Gastroesophageal sphincter (tissue), 4 donors: ENCODE measurements at regions not wholly inside any gene's neighbourhood (a gene's known extent, or its start where the extent isn't known, plus 50 kb on each side); places are given as distances from the start of the nearest gene placed in this dataset.

Source experiments
- ATAC-seq: fragments of 150-250 bp; one replicate; pipeline ENCODE4 v1.9.1; 2016; ENCODE audit warnings: mild to moderate bottlenecking, moderate library complexity
- H3K27ac ChIP-seq, 4 donors: fragments of 200-600 bp; sonication (generic) in 3 of 4; 1 replicate in 3 of 4; 2 replicates in 1 of 4; pipeline ENCODE4 v1.5.1; 2016 to 2019
- H3K27me3 ChIP-seq: fragments of 200-600 bp; sonication (generic); one replicate; pipeline ENCODE4 v1.5.1; 2019
- H3K36me3 ChIP-seq, 2 donors: fragments of 200-600 bp; sonication (generic); one replicate each; pipeline ENCODE4 v1.5.1; 2019; ENCODE audit warnings: control low read depth in 1 of 2
- H3K4me1 ChIP-seq, 3 donors: fragments of 200-600 bp; sonication (generic); 1 replicate in 2 of 3; 2 replicates in 1 of 3; pipeline ENCODE4 v1.5.1; 2016 to 2019; ENCODE audit warnings: control low read depth in 2 of 3
- H3K4me3 ChIP-seq, 2 donors: fragments of 200-600 bp; sonication (generic); one replicate each; pipeline ENCODE4 v1.5.1; 2019; ENCODE audit warnings: mild to moderate bottlenecking in 1 of 2, moderate library complexity in 1 of 2
- H3K9me3 ChIP-seq, 3 donors: fragments of 200-600 bp; sonication (generic); one replicate each; pipeline ENCODE4 v1.5.1; 2017 to 2019; ENCODE audit warnings: control low read depth in 2 of 3
- CTCF ChIP-seq, 4 experiments: fragments of 200-600 bp in 2 of 4; fragments of 450-650 bp in 2 of 4; sonication (generic) in 1 of 4; IDR thresholded peaks; one replicate each; pipeline ENCODE4 v1.5.1; 2017 to 2019; ENCODE audit warnings: antibody characterized with exemption in 4 of 4, mild to moderate bottlenecking in 2 of 4, moderate library complexity in 2 of 4
- EP300 ChIP-seq: sonication (generic); formaldehyde crosslinking; IDR thresholded peaks from one replicate; pipeline ENCODE4 v1.6.1; 2017; ENCODE audit warnings: antibody characterized with exemption, mild to moderate bottlenecking
- POLR2A ChIP-seq, 2 donors: fragments of 450-650 bp; IDR thresholded peaks; one replicate each; pipeline ENCODE4 v1.6.1; 2017; ENCODE audit warnings: antibody characterized with exemption in 2 of 2, mild to moderate bottlenecking in 2 of 2, moderate library complexity in 1 of 2
- POLR2AphosphoS5 ChIP-seq: sonication (generic); formaldehyde crosslinking; IDR thresholded peaks from one replicate; pipeline ENCODE4 v1.6.1; 2017; ENCODE audit warnings: antibody characterized with exemption
- WGBS, 2 donors: methylation state at CpG; one replicate each; pipeline ENCODE4 v1.1.5; 2018; ENCODE audit warnings: low coverage in 1 of 2; 5-methylcytosine and 5-hydroxymethylcytosine counted together

GRCh38 chr20:1724901-1725300 is 67.3 kb upstream of the SIRPG start:
- 56 to 65% methylated on average over 3 of the region's 3 CpGs for WGBS, 2 donors
- ATAC-seq = no peak
- peaks cover 0 to 7% (median 0%) of the 10 kb centered on the region in 3 donors for H3K9me3 ChIP-seq
- no peak overlapping the region for H3K4me3 ChIP-seq
- H3K27me3 ChIP-seq = peaks cover 8% of the 10 kb centered on the region
- no peak for TF ChIP-seq POLR2A (IDR thresholded peaks at IDR 0.05)
- TF ChIP-seq POLR2AphosphoS5 = no peak
- TF ChIP-seq EP300 = no peak
- TF ChIP-seq CTCF (IDR thresholded peaks at IDR 0.05) = no peak
- H3K4me1 ChIP-seq = no peaks in the 10 kb centered on the region
- H3K27ac ChIP-seq = no peak overlapping the region
- H3K36me3 ChIP-seq = no peaks in the 10 kb centered on the region

GRCh38 chr20:1722513-1723050 is 65.0 kb upstream of the SIRPG start:
- no peak for ATAC-seq
- H3K36me3 ChIP-seq = no peaks in the 10 kb centered on the region
- 60 to 86% methylated on average over 1 to 2 of the region's 2 CpGs for WGBS, 2 donors
- no peak overlapping the region for H3K27ac ChIP-seq
- H3K4me3 ChIP-seq = no peak overlapping the region
- peaks cover 12% of the 10 kb centered on the region for H3K27me3 ChIP-seq
- H3K4me1 ChIP-seq = no peaks in the 10 kb centered on the region
- no peak for TF ChIP-seq CTCF (IDR thresholded peaks at IDR 0.05)
- H3K9me3 ChIP-seq = peaks cover 0 to 7% (median 0%) of the 10 kb centered on the region in 3 donors

GRCh38 chr20:1721687-1722512 is 64.3 kb upstream of the SIRPG start:
- H3K4me1 ChIP-seq = no peaks in the 10 kb centered on the region
- WGBS, 2 donors = 43 to 50% methylated on average over 4 to 5 of the region's 6 CpGs
- no peak overlapping the region for H3K27ac ChIP-seq
- no peak for ATAC-seq
- H3K9me3 ChIP-seq = peaks cover 0 to 7% (median 0%) of the 10 kb centered on the region in 3 donors
- H3K36me3 ChIP-seq = no peaks in the 10 kb centered on the region
- peaks cover 12% of the 10 kb centered on the region for H3K27me3 ChIP-seq
- TF ChIP-seq CTCF (IDR thresholded peaks at IDR 0.05) = no peak
- TF ChIP-seq POLR2A (IDR thresholded peaks at IDR 0.05) = no peak
- no peak for TF ChIP-seq POLR2AphosphoS5
- no peak for TF ChIP-seq EP300
- no peak overlapping the region for H3K4me3 ChIP-seq

GRCh38 chr20:1720845-1721475 is 63.4 kb upstream of the SIRPG start:
- Histone ChIP-seq H3K4me1 (no peaks in the 10 kb centered on the region), H3K4me3 (no peak overlapping the region), H3K27ac (no peak overlapping the region), H3K9me3 (peaks cover 0 to 7% (median 0%) of the 10 kb centered on the region in 3 donors), H3K27me3 (peaks cover 12% of the 10 kb centered on the region), H3K36me3 (no peaks in the 10 kb centered on the region)
- ATAC-seq = no peak
- TF ChIP-seq EP300 (no peak), POLR2A (IDR thresholded peaks at IDR 0.05) (no peak), CTCF (IDR thresholded peaks at IDR 0.05) (no peak), POLR2AphosphoS5 (no peak)
- WGBS, 2 donors = 76 to 84% methylated on average over 3 of the region's 5 CpGs
